Neural progenitor cell (in vitro differentiated cells): ENCODE measurements at regions not wholly inside any gene's neighbourhood (a gene's known extent, or its start where the extent isn't known, plus 50 kb on each side); places are given as distances from the start of the nearest gene placed in this dataset.

Experiments
- CTCF ChIP-seq: fragments of 200-600 bp; sonication (generic); IDR thresholded peaks from 2 replicates; pipeline ENCODE4 v1.5.1; 2017; ENCODE audit warnings: antibody characterized with exemption, mild to moderate bottlenecking
- EZH2 ChIP-seq: fragments of 200-600 bp; sonication (generic); IDR thresholded peaks from 2 replicates; pipeline ENCODE4 v1.6.1; 2017; ENCODE audit warnings: antibody characterized with exemption, mild to moderate bottlenecking, moderate library complexity

DNA sequence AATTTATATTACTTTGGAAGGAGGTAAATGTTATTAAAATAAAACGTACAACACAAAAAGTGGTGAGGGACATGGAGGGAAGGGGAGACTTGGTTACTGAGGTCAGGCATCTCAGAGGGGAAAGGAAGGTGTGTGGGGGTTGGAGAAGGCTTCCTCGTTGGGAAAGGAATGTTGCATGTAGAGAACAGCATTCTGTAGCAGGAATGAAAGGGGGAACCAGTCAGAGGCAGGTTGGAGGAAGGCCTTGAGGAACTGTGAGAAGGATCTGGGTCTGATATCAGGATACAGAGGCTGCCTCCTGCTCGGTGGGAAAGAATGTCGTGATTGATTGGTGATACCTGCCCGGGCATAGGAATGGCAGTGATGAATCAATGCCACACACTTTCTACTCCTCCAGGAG lies 103.3 kb upstream of the ZFHX3 start:
- no peak for TF ChIP-seq CTCF
- no peak for TF ChIP-seq EZH2
